GM18868 (cell line): ENCODE measurements at regions not wholly inside any gene's neighbourhood (a gene's known extent, or its start where the extent isn't known, plus 50 kb on each side); places are given as distances from the start of the nearest gene placed in this dataset.
A peak's percentile ranks its signal among the peaks of the same experiment; 100 is the strongest.
"Not testable (repeated sequence)": the region's sequence is repeated elsewhere in the genome, so short reads cannot be mapped to it uniquely, and the experiment has no call there.

Experiments used
- ATAC-seq: cut with Tn5 transposase; IDR thresholded peaks from one replicate; pipeline ENCODE4 v1.9.1; 2021; ENCODE audit warnings: mild to moderate bottlenecking, moderate library complexity; ENCODE audit not compliant: unreplicated experiment

- not testable (repeated sequence) for ATAC-seq
These were observed 80.6 kb upstream of the RUBCNL start for GRCh38 chr13:46467694-46468093.

GRCh38 chr13:46466074-46466473, 79.0 kb upstream of the RUBCNL start:
- not testable (repeated sequence) for ATAC-seq

- ATAC-seq, result no peak
These were observed 76.7 kb upstream of the RUBCNL start for GRCh38 chr13:46463719-46464118.

DNA sequence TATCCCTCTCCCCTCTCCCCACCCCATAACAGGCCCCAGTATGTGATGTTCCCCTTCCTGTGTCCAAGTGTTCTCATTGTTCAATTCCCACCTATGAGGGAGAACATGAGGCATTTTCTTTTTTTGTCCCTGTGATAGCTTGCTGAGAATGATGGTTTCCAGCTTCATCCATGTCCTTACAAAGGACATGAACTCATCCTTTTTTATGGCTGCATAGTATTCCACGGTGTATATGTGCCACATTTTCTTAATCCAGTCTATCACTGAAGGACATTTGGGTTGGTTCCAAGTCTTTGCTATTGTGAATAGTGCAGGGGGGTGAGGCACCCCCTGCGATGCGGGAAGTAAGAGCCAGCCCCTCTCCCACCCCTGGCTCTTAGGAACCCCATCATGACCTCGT, 73.2 kb upstream of the RUBCNL start:
- ATAC-seq, result not testable (repeated sequence)

- ATAC-seq, result not testable (repeated sequence)
These were observed 70.2 kb upstream of the RUBCNL start for GRCh38 chr13:46457255-46457654.

GRCh38 chr13:46455924-46456323, 68.9 kb upstream of the RUBCNL start:
- ATAC-seq, result peak; percentile 100

DNA sequence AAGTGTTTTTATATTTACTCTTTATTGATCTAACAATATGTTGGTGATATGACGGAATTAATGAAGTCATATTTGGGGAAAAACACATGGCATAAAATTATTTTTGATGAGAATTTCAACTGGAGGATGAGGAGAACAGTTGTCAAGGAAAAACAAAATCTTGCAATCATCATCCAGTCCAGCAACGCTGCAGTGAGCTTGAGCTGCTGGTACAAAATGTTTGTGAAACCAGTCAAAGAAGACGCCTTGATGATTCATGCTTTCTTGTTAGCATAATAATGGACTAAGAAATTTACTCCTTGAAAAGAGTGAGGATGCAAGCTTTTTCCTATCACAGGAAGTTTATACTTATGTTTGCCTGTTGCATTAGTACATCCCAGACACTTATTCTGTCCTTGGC, 64.1 kb upstream of the RUBCNL start:
- not testable (repeated sequence) for ATAC-seq

- peak; percentile 47 for ATAC-seq
These were observed 62.9 kb upstream of the RUBCNL start for GRCh38 chr13:46449949-46450348.

- not testable (repeated sequence) for ATAC-seq
These were observed 61.1 kb upstream of the RUBCNL start for GRCh38 chr13:46448148-46448547.

GRCh38 chr13:46437808-46438404, 50.9 kb upstream of the RUBCNL start:
- ATAC-seq, result not testable (repeated sequence)
